MM.1S (cell line): ENCODE measurements at regions not wholly inside any gene's neighbourhood (a gene's known extent, or its start where the extent isn't known, plus 50 kb on each side); places are given as distances from the start of the nearest gene placed in this dataset.
"Not testable (repeated sequence)": the region's sequence is repeated elsewhere in the genome, so short reads cannot be mapped to it uniquely, and the experiment has no call there.

Experiments used
- DNase-seq: peaks from one replicate; pipeline ENCODE4 v3.0.0-alpha.2; 2015
- H2AFZ ChIP-seq: fragments of 300-600 bp; sonication (generic); 2 replicates; pipeline ENCODE4 v1.6.0; 2016; ENCODE audit warnings: antibody characterized with exemption, low read length
- H3F3A ChIP-seq: fragments of 300-600 bp; sonication (generic); 2 replicates; pipeline ENCODE4 v1.6.1; 2016; ENCODE audit warnings: mild to moderate bottlenecking, antibody characterized with exemption, low read length, moderate library complexity, mixed read lengths; ENCODE audit not compliant: insufficient read depth
- H3K27ac ChIP-seq: fragments of 300-600 bp; sonication (generic); 2 replicates; pipeline ENCODE4 v1.5.1; 2016; ENCODE audit warnings: mild to moderate bottlenecking, low read length
- H3K27me3 ChIP-seq: fragments of 300-600 bp; sonication (generic); replicated peaks from 2 replicates; pipeline ENCODE4 v1.6.0; 2016; ENCODE audit warnings: low read length; ENCODE audit not compliant: insufficient read depth
- H3K36me3 ChIP-seq: fragments of 300-600 bp; sonication (generic); replicated peaks from 2 replicates; pipeline ENCODE4 v1.6.1; 2016; ENCODE audit warnings: mild to moderate bottlenecking, low read length, mixed read lengths; ENCODE audit not compliant: insufficient read depth
- H3K4me1 ChIP-seq: fragments of 300-600 bp; sonication (generic); 2 replicates; pipeline ENCODE4 v1.6.1; 2016; ENCODE audit warnings: low read length, mixed read lengths
- H3K4me2 ChIP-seq: fragments of 300-600 bp; sonication (generic); 2 replicates; pipeline ENCODE4 v1.6.0; 2016; ENCODE audit warnings: low read depth, low read length
- H3K4me3 ChIP-seq: fragments of 300-600 bp; sonication (generic); 2 replicates; pipeline ENCODE4 v1.5.1; 2016; ENCODE audit warnings: low read length, mixed read lengths
- H3K79me2 ChIP-seq: fragments of 300-600 bp; sonication (generic); 2 replicates; pipeline ENCODE4 v1.6.1; 2016; ENCODE audit warnings: mixed run types, low read length, mixed read lengths
- H3K9ac ChIP-seq: fragments of 300-600 bp; sonication (generic); 2 replicates; pipeline ENCODE4 v1.6.1; 2016; ENCODE audit warnings: low read length, mixed read lengths
- H3K9me2 ChIP-seq: fragments of 300-600 bp; sonication (generic); replicated peaks from 2 replicates; pipeline ENCODE4 v1.6.1; 2016; ENCODE audit warnings: mild to moderate bottlenecking, low read length, mixed read lengths; ENCODE audit not compliant: insufficient read depth
- H3K9me3 ChIP-seq: fragments of 300-600 bp; sonication (generic); replicated peaks from 2 replicates; pipeline ENCODE4 v1.6.1; 2016; ENCODE audit warnings: mild to moderate bottlenecking, low read length, mixed read lengths; ENCODE audit not compliant: insufficient read depth
- H4K20me1 ChIP-seq: fragments of 300-600 bp; sonication (generic); 2 replicates; pipeline ENCODE4 v1.6.1; 2016; ENCODE audit warnings: mild to moderate bottlenecking, low read length, moderate library complexity, mixed read lengths; ENCODE audit not compliant: insufficient read depth
- CTCF ChIP-seq: fragments of 300-600 bp; sonication (generic); IDR thresholded peaks from 2 replicates; pipeline ENCODE4 v1.5.1; 2016; ENCODE audit warnings: antibody characterized with exemption, low read length, mixed read lengths
- EZH2 ChIP-seq: fragments of 300-600 bp; sonication (generic); optimal IDR thresholded peaks from 2 replicates; pipeline ENCODE3; 2017; ENCODE audit warnings: low read depth, mild to moderate bottlenecking, antibody characterized with exemption, low read length, mixed read lengths
- EZH2phosphoT487 ChIP-seq: fragments of 300-600 bp; sonication (generic); IDR thresholded peaks from 2 replicates; pipeline ENCODE4 v1.6.1; 2018; ENCODE audit warnings: antibody characterized with exemption, low read length

- no peak overlapping the region for H3K9ac ChIP-seq
- no peaks in the 10 kb centered on the region for H3K27me3 ChIP-seq
- H3K4me1 ChIP-seq, result no peaks in the 10 kb centered on the region
- no peaks in the 10 kb centered on the region for H4K20me1 ChIP-seq
- no peak for DNase-seq
- no peak overlapping the region for H3K27ac ChIP-seq
- no peaks in the 10 kb centered on the region for H3K36me3 ChIP-seq
- H3K4me2 ChIP-seq, result no peak overlapping the region
- H3K9me2 ChIP-seq, result no peaks in the 10 kb centered on the region
- no peaks in the 10 kb centered on the region for H3K9me3 ChIP-seq
- TF ChIP-seq EZH2 (no peak), CTCF (no peak), EZH2phosphoT487 (no peak)
- H2AFZ ChIP-seq, result no peak overlapping the region
- no peaks in the 10 kb centered on the region for H3K79me2 ChIP-seq
- no peaks in the 10 kb centered on the region for H3F3A ChIP-seq
- no peak overlapping the region for H3K4me3 ChIP-seq
Observed at GRCh38 chr13:99731747-99732146, 230.5 kb downstream of the TM9SF2 start.

GRCh38 chr13:99730403-99730802, 229.1 kb downstream of the TM9SF2 start:
- H3K9ac ChIP-seq, result no peak overlapping the region
- H3K4me2 ChIP-seq, result no peak overlapping the region
- TF ChIP-seq EZH2, result no peak
- TF ChIP-seq EZH2phosphoT487, result no peak
- no peak for TF ChIP-seq CTCF
- no peaks in the 10 kb centered on the region for H3K9me3 ChIP-seq
- H3F3A ChIP-seq, result no peaks in the 10 kb centered on the region
- no peak overlapping the region for H2AFZ ChIP-seq
- H3K79me2 ChIP-seq, result no peaks in the 10 kb centered on the region
- H3K4me1 ChIP-seq, result no peaks in the 10 kb centered on the region
- H3K36me3 ChIP-seq, result no peaks in the 10 kb centered on the region
- no peak for DNase-seq
- no peaks in the 10 kb centered on the region for H3K9me2 ChIP-seq
- no peak overlapping the region for H3K4me3 ChIP-seq
- H3K27ac ChIP-seq, result no peak overlapping the region
- no peaks in the 10 kb centered on the region for H3K27me3 ChIP-seq
- no peaks in the 10 kb centered on the region for H4K20me1 ChIP-seq

- Histone ChIP-seq H3K9me2 (no peaks in the 10 kb centered on the region), H3K36me3 (no peaks in the 10 kb centered on the region), H4K20me1 (no peaks in the 10 kb centered on the region), H3F3A (no peaks in the 10 kb centered on the region), H3K27ac (no peak overlapping the region), H3K4me3 (no peak overlapping the region), H3K9me3 (no peaks in the 10 kb centered on the region), H3K4me2 (no peak overlapping the region), H2AFZ (no peak overlapping the region), H3K79me2 (no peaks in the 10 kb centered on the region), H3K9ac (no peak overlapping the region), H3K4me1 (no peaks in the 10 kb centered on the region), H3K27me3 (no peaks in the 10 kb centered on the region)
- DNase-seq, result no peak
- TF ChIP-seq EZH2phosphoT487, result no peak
- no peak for TF ChIP-seq EZH2
- TF ChIP-seq CTCF, result no peak
Observed at GRCh38 chr13:99729745-99730144, 228.5 kb downstream of the TM9SF2 start.

GRCh38 chr13:99727651-99728050, 226.4 kb downstream of the TM9SF2 start:
- H3K4me1 ChIP-seq, H3K9ac ChIP-seq, H3K9me2 ChIP-seq, DNase-seq, H3F3A ChIP-seq, H3K36me3 ChIP-seq, H3K9me3 ChIP-seq, H3K79me2 ChIP-seq, H4K20me1 ChIP-seq, H3K4me2 ChIP-seq, H3K27ac ChIP-seq, H2AFZ ChIP-seq, H3K4me3 ChIP-seq, H3K27me3 ChIP-seq: not testable (repeated sequence)
